CD4-positive, alpha-beta memory T cell (primary cell): ENCODE measurements at regions not wholly inside any gene's neighbourhood (a gene's known extent, or its start where the extent isn't known, plus 50 kb on each side); places are given as distances from the start of the nearest gene placed in this dataset.

ENCODE experiments used
- CTCF ChIA-PET: fragments of 350-600 bp; sonication (Branson Sonifier 250); formaldehyde crosslinking; loops from one replicate; lab custom pipeline; 2021; ENCODE audit warnings: inconsistent platforms; ENCODE audit not compliant: partially characterized antibody; lab: Charles Lee
- POLR2A ChIA-PET: fragments of 350-600 bp; sonication (Branson Sonifier 250); formaldehyde crosslinking; loops from one replicate; lab custom pipeline; 2021; ENCODE audit not compliant: partially characterized antibody; lab: Charles Lee
- DNase-seq, 5 donors: peaks; one replicate each; pipeline versions ENCODE4 v3.0.0 to v3.0.0-alpha.2; 2020 to 2022; ENCODE audit warnings: mixed read lengths in 1 of 5
- H3K27ac ChIP-seq: one replicate; pipeline ENCODE4 v1.7.0; 2013; ENCODE audit warnings: low read depth, low read length
- H3K27me3 ChIP-seq: 2 replicates; pipeline ENCODE4 v1.7.0; 2013; ENCODE audit warnings: mild to moderate bottlenecking, low read length, moderate library complexity; ENCODE audit not compliant: insufficient read depth
- H3K36me3 ChIP-seq: 2 replicates; pipeline ENCODE4 v1.7.0; 2013; ENCODE audit warnings: mild to moderate bottlenecking, low read length, moderate library complexity; ENCODE audit not compliant: insufficient read depth
- H3K4me1 ChIP-seq: 2 replicates; pipeline ENCODE4 v1.7.0; 2013; ENCODE audit warnings: mild to moderate bottlenecking, low read length, moderate library complexity; ENCODE audit not compliant: insufficient read depth
- H3K4me3 ChIP-seq, 2 donors: one replicate each; pipeline ENCODE4 v1.7.0; 2013; ENCODE audit warnings: low read length in 2 of 2, mild to moderate bottlenecking in 1 of 2
- H3K9me3 ChIP-seq, 2 donors: one replicate each; pipeline ENCODE4 v1.7.0; 2013; ENCODE audit warnings: low read length in 2 of 2, control low read depth in 1 of 2; ENCODE audit not compliant: control insufficient read depth in 1 of 2
- H3K27ac Mint-ChIP-seq, 7 donors: one replicate each; pipeline ENCODE4 v1.8.0; 2020 to 2021; ENCODE audit warnings: mixed read lengths in 7 of 7, mild to moderate bottlenecking in 6 of 7, inconsistent platforms in 3 of 7, moderate library complexity in 3 of 7
- H3K27me3 Mint-ChIP-seq, 2 donors: one replicate each; pipeline ENCODE4 v1.8.0; 2020 to 2021; ENCODE audit warnings: mixed read lengths in 2 of 2
- H3K36me3 Mint-ChIP-seq, 2 donors: one replicate each; pipeline ENCODE4 v1.8.0; 2020 to 2021; ENCODE audit warnings: mixed read lengths in 2 of 2, inconsistent platforms in 1 of 2, mild to moderate bottlenecking in 1 of 2
- H3K4me1 Mint-ChIP-seq, 4 donors: one replicate each; pipeline ENCODE4 v1.8.0; 2020 to 2021; ENCODE audit warnings: mixed read lengths in 4 of 4, mild to moderate bottlenecking in 1 of 4
- H3K4me3 Mint-ChIP-seq, 8 donors: one replicate each; pipeline ENCODE4 v1.8.0; 2020 to 2021; ENCODE audit warnings: mixed read lengths in 8 of 8, mild to moderate bottlenecking in 7 of 8, moderate library complexity in 6 of 8, inconsistent platforms in 3 of 8
- H3K9me3 Mint-ChIP-seq, 8 donors: one replicate each; pipeline ENCODE4 v1.8.0; 2020 to 2021; ENCODE audit warnings: mixed read lengths in 8 of 8, mild to moderate bottlenecking in 5 of 8, inconsistent platforms in 3 of 8, moderate library complexity in 1 of 8
- intact Hi-C: fragments of 100-400 bp; cut with micrococcal nuclease; formaldehyde crosslinking; loops from one replicate; pipeline ENCODE4 v1.15.1; 2023

DNA sequence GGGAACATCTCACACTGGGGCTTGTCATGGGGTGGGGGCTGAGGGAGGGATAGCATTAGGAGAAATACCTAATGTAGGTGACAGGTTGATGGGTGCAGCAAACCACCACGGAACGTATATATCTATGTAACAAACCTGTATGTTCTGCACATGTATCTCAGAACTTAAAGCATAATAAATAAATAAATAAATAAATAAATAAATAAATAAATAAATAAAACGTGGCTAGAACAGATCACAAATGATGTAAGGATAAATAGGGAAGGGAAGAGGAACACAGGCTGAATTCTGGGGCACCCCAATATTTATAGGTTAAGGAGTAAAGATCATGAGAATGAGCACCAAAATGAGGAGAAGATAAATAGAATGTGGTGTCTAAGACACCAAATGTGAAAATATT is 592.2 kb downstream of the AMY1C start:
- Histone ChIP-seq H3K4me3 (no peak overlapping the region), H3K9me3 (no peaks in the 10 kb centered on the region), H3K36me3 (no peaks in the 10 kb centered on the region), H3K27me3 (no peaks in the 10 kb centered on the region), H3K4me1 (no peaks in the 10 kb centered on the region), H3K27ac (no peak overlapping the region)
- CTCF ChIA-PET: no interaction called here
- Mint-ChIP-seq H3K27ac (no peak overlapping the region), H3K4me1 (no peaks in the 10 kb centered on the region), H3K27me3 (no peaks in the 10 kb centered on the region), H3K4me3 (peak overlapping the region in 1 of 8 donors; percentile 45), H3K36me3 (peaks cover 0 to 2% of the 10 kb centered on the region in 2 donors), H3K9me3 (peaks cover 6 to 37% (median 18%) of the 10 kb centered on the region in 8 donors)
- intact Hi-C loops: no loop called here
- POLR2A ChIA-PET: no interaction called here
- DNase-seq: no peak

GRCh38 chr1:104348277-104348676 is 598.6 kb downstream of the AMY1C start:
- no peaks in the 10 kb centered on the region for H3K4me1 ChIP-seq
- Mint-ChIP-seq H3K27me3 (no peaks in the 10 kb centered on the region), H3K9me3 (peaks cover under 1 to 20% (median 12%) of the 10 kb centered on the region in 8 donors), H3K27ac (no peak overlapping the region), H3K4me1 (no peaks in the 10 kb centered on the region), H3K4me3 (no peak overlapping the region), H3K36me3 (no peaks in the 10 kb centered on the region)
- no peak overlapping the region for H3K27ac ChIP-seq
- ChIA-PET POLR2A (no interaction called here), CTCF (no interaction called here)
- H3K9me3 ChIP-seq: no peaks in the 10 kb centered on the region
- no peaks in the 10 kb centered on the region for H3K36me3 ChIP-seq
- H3K4me3 ChIP-seq: no peak overlapping the region
- intact Hi-C loops: no loop called here
- no peaks in the 10 kb centered on the region for H3K27me3 ChIP-seq
- no peak for DNase-seq

DNA sequence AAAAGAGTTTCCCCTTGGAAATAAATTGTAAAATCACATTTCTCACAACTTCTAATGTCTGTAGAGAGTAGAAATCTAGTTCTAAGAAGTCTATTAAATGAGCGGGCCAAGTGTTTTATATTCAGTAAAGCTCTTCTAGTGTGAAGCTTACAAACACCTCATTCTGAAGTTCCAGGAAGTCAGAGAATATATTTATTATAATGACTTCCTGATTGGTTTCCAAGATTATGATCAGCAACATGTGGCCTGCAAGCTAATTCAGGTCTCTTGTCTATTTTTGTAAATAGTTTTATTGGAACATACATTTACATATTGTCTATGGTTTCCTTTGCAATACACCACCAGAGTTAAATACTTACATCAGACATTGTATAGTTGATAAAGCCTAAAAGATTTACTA is 603.9 kb downstream of the AMY1C start:
- POLR2A ChIA-PET: no interaction called here
- no peak overlapping the region for H3K4me3 Mint-ChIP-seq
- no peaks in the 10 kb centered on the region for H3K27me3 Mint-ChIP-seq
- DNase-seq: no peak
- Histone ChIP-seq H3K36me3 (no peaks in the 10 kb centered on the region), H3K27me3 (no peaks in the 10 kb centered on the region), H3K4me1 (no peaks in the 10 kb centered on the region), H3K9me3 (no peaks in the 10 kb centered on the region), H3K4me3 (no peak overlapping the region), H3K27ac (no peak overlapping the region)
- peaks cover 0 to 13% (median 7%) of the 10 kb centered on the region in 8 donors for H3K9me3 Mint-ChIP-seq
- CTCF ChIA-PET: no interaction called here
- no peaks in the 10 kb centered on the region for H3K36me3 Mint-ChIP-seq
- intact Hi-C loops: no loop called here
- H3K27ac Mint-ChIP-seq: no peak overlapping the region
- H3K4me1 Mint-ChIP-seq: no peaks in the 10 kb centered on the region

DNA sequence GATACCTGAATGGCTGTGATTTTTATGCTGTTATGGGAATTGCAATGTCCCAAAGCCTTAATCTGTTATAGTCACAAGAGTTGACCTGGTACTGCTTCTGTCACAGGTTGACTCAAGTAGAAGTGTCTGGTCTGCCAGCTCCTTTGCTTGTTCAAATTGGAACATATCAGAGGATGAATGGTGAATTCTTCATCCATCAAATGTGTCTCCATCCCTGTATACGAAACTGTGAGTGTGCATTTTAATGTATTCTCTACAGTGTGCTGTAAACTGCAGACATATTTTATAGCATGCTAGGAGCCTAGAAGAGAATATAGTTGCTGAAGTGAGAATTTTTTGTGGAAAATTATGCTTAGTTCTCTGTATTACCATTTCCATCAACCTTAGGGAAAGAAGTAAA is 608.4 kb downstream of the AMY1C start:
- H3K27me3 ChIP-seq: no peaks in the 10 kb centered on the region
- H3K27me3 Mint-ChIP-seq: no peaks in the 10 kb centered on the region
- H3K36me3 Mint-ChIP-seq: no peaks in the 10 kb centered on the region
- peaks cover 0 to 20% (median 6%) of the 10 kb centered on the region in 8 donors for H3K9me3 Mint-ChIP-seq
- no peak for DNase-seq
- no peaks in the 10 kb centered on the region for H3K4me1 ChIP-seq
- H3K9me3 ChIP-seq: no peaks in the 10 kb centered on the region
- intact Hi-C loops: no loop called here
- H3K4me3 Mint-ChIP-seq: no peak overlapping the region
- no peak overlapping the region for H3K27ac Mint-ChIP-seq
- H3K27ac ChIP-seq: no peak overlapping the region
- ChIA-PET POLR2A (no interaction called here), CTCF (no interaction called here)
- H3K4me3 ChIP-seq: no peak overlapping the region
- H3K36me3 ChIP-seq: no peaks in the 10 kb centered on the region
- no peaks in the 10 kb centered on the region for H3K4me1 Mint-ChIP-seq

GRCh38 chr1:104358621-104359020 is 608.9 kb downstream of the AMY1C start:
- Mint-ChIP-seq H3K9me3 (peaks cover 0 to 20% (median 6%) of the 10 kb centered on the region in 8 donors), H3K4me3 (no peak overlapping the region), H3K27ac (no peak overlapping the region), H3K36me3 (no peaks in the 10 kb centered on the region), H3K4me1 (no peaks in the 10 kb centered on the region), H3K27me3 (no peaks in the 10 kb centered on the region)
- H3K9me3 ChIP-seq: no peaks in the 10 kb centered on the region
- CTCF ChIA-PET: no interaction called here
- H3K36me3 ChIP-seq: no peaks in the 10 kb centered on the region
- intact Hi-C loops: no loop called here
- H3K27me3 ChIP-seq: no peaks in the 10 kb centered on the region
- no peaks in the 10 kb centered on the region for H3K4me1 ChIP-seq
- H3K4me3 ChIP-seq: no peak overlapping the region
- no peak for DNase-seq
- no peak overlapping the region for H3K27ac ChIP-seq
- POLR2A ChIA-PET: no interaction called here

DNA sequence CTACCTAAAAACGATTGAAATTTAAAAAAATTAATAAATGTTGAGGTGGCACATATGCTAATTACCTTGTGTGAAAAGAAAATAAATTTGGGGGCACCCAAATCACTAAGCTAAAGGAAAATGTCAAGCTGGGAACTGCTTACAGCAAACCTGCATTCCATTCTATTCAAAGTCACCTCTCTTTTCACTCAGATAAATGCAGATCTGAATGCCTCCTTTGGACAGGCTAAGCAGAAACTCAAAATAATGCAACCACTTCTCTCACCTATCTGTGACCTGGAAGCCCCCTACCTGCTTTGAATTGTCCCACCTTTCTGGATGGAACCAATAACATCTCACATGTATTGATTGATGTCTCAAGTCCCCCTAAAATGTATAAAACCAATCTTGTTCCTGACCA is 628.7 kb downstream of the AMY1C start:
- no peak overlapping the region for H3K27ac ChIP-seq

DNA sequence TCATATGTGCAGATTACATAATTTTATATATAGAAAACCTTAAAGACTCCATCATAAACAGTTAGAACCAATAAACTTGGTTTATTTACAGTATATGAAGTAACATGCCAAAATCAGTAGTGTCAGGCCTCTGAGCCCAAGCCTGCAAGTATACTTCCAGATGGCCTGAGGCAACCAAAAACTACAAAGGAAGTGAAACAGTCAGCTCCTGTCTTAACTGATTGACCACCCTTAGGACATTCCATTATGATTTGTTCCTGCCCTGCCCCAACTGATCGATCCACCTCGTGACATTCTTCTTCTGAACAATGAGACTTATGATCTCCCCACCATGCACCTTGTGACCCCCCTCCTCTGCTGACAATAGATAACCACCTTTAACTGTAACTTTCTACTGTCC is 630.3 kb downstream of the AMY1C start:
- intact Hi-C loops: no loop called here
- Histone ChIP-seq H3K36me3 (no peaks in the 10 kb centered on the region), H3K4me1 (no peaks in the 10 kb centered on the region), H3K27ac (no peak overlapping the region), H3K27me3 (no peaks in the 10 kb centered on the region), H3K4me3 (no peak overlapping the region), H3K9me3 (no peaks in the 10 kb centered on the region)
- Mint-ChIP-seq H3K9me3 (peaks cover 5 to 22% (median 13%) of the 10 kb centered on the region in 8 donors), H3K27ac (no peak overlapping the region), H3K4me3 (no peak overlapping the region), H3K4me1 (no peaks in the 10 kb centered on the region), H3K27me3 (no peaks in the 10 kb centered on the region), H3K36me3 (no peaks in the 10 kb centered on the region)
- POLR2A ChIA-PET: no interaction called here
- CTCF ChIA-PET: no interaction called here
- no peak for DNase-seq

More for the DNA sequence above, 628.7 kb downstream of the AMY1C start:
- ChIA-PET POLR2A (no interaction called here), CTCF (no interaction called here)
- no peaks in the 10 kb centered on the region for H3K27me3 Mint-ChIP-seq
- no peaks in the 10 kb centered on the region for H3K36me3 Mint-ChIP-seq
- peaks cover 5 to 31% (median 20%) of the 10 kb centered on the region in 8 donors for H3K9me3 Mint-ChIP-seq
- no peak overlapping the region for H3K27ac Mint-ChIP-seq
- intact Hi-C loops: no loop called here
- no peak overlapping the region for H3K4me3 Mint-ChIP-seq
- Histone ChIP-seq H3K9me3 (no peaks in the 10 kb centered on the region), H3K36me3 (no peaks in the 10 kb centered on the region), H3K4me1 (no peaks in the 10 kb centered on the region), H3K27me3 (no peaks in the 10 kb centered on the region), H3K4me3 (no peak overlapping the region)
- no peaks in the 10 kb centered on the region for H3K4me1 Mint-ChIP-seq
- DNase-seq: no peak
